ENCODE measurements at regions not wholly inside any gene's neighbourhood (a gene's known extent, or its start where the extent isn't known, plus 50 kb on each side); places are given as distances from the start of the nearest gene placed in this dataset.
A peak's percentile ranks its signal among the peaks of the same experiment; 100 is the strongest.

GRCh38 chr2:53582556-53582955, 185.0 kb upstream of the CHAC2 start:
- no peak for TF ChIP-seq CTCF (conservative IDR thresholded peaks at IDR 0.05; ENCODE audit: control insufficient read depth, insufficient read depth, low read depth, low read length)
- no peak for DNase-seq (ENCODE audit: low read depth)
- H3K4me3 ChIP-seq (ENCODE audit: control insufficient read depth, low read depth, low read length): no peak overlapping the region

GRCh38 chr2:53576166-53576565, 191.4 kb upstream of the CHAC2 start:
- DNase-seq (ENCODE audit: low read depth): no peak
- TF ChIP-seq CTCF (conservative IDR thresholded peaks at IDR 0.05; ENCODE audit: control insufficient read depth, insufficient read depth, low read depth, low read length): no peak
- H3K4me3 ChIP-seq (ENCODE audit: control insufficient read depth, low read depth, low read length): no peak overlapping the region

GRCh38 chr2:53575721-53576124, 191.9 kb upstream of the CHAC2 start:
- TF ChIP-seq CTCF (conservative IDR thresholded peaks at IDR 0.05; ENCODE audit: control insufficient read depth, insufficient read depth, low read depth, low read length): no peak
- no peak overlapping the region for H3K4me3 ChIP-seq (ENCODE audit: control insufficient read depth, low read depth, low read length)

GRCh38 chr2:53572696-53573095, 194.9 kb upstream of the CHAC2 start:
- no peak for DNase-seq (ENCODE audit: low read depth)
- H3K4me3 ChIP-seq (ENCODE audit: control insufficient read depth, low read depth, low read length): no peak overlapping the region
- no peak for TF ChIP-seq CTCF (conservative IDR thresholded peaks at IDR 0.05; ENCODE audit: control insufficient read depth, insufficient read depth, low read depth, low read length)

More at GRCh38 chr2:53575721-53576124, 191.9 kb upstream of the CHAC2 start:
- peak; percentile 3 for DNase-seq (ENCODE audit: low read depth)

- no peak for DNase-seq (ENCODE audit: low read depth)
- TF ChIP-seq CTCF (conservative IDR thresholded peaks at IDR 0.05; ENCODE audit: control insufficient read depth, insufficient read depth, low read depth, low read length): no peak
- H3K4me3 ChIP-seq (ENCODE audit: control insufficient read depth, low read depth, low read length): no peak overlapping the region
Observed at GRCh38 chr2:53569957-53570727, 197.5 kb upstream of the CHAC2 start.

GRCh38 chr2:53568469-53568868, 199.1 kb upstream of the CHAC2 start:
- H3K4me3 ChIP-seq (ENCODE audit: control insufficient read depth, low read depth, low read length): no peak overlapping the region
- no peak for TF ChIP-seq CTCF (conservative IDR thresholded peaks at IDR 0.05; ENCODE audit: control insufficient read depth, insufficient read depth, low read depth, low read length)

More at GRCh38 chr2:53568469-53568868, 199.1 kb upstream of the CHAC2 start:
- DNase-seq (ENCODE audit: low read depth): peak; percentile 10
